HEK293T (cell line): ENCODE measurements at regions not wholly inside any gene's neighbourhood (a gene's known extent, or its start where the extent isn't known, plus 50 kb on each side); places are given as distances from the start of the nearest gene placed in this dataset.

Experiments
- BHLHE40 ChIP-seq: fragments of 450-650 bp; IDR thresholded peaks from 2 replicates; pipeline ENCODE4 v1.6.1; 2016; ENCODE audit warnings: mild to moderate bottlenecking, moderate library complexity, borderline replicate concordance
- NFRKB ChIP-seq: fragments of 450-650 bp; IDR thresholded peaks from 2 replicates; pipeline ENCODE4 v1.6.1; 2016; ENCODE audit warnings: mild to moderate bottlenecking, moderate library complexity
- SP1 ChIP-seq: fragments of 450-650 bp; IDR thresholded peaks from 2 replicates; pipeline ENCODE4 v1.6.1; 2017
- TARDBP ChIP-seq: fragments of 450-650 bp; IDR thresholded peaks from 2 replicates; pipeline ENCODE4 v1.6.1; 2016

GRCh38 chr20:10780901-10781300 is 107.1 kb upstream of the JAG1 start:
- TF ChIP-seq NFRKB (no peak), TARDBP (no peak), SP1 (no peak), BHLHE40 (no peak)
